Motor neuron (in vitro differentiated cells): ENCODE measurements at regions not wholly inside any gene's neighbourhood (a gene's known extent, or its start where the extent isn't known, plus 50 kb on each side); places are given as distances from the start of the nearest gene placed in this dataset.

Source experiments
- ATAC-seq, 8 experiments: fragments of 200-7000 bp; cut with Tn5 transposase; replicated peaks in 6 of 8; 2 replicates each; pipeline ENCODE4 v1.8.0; 2021; ENCODE audit warnings: mild to moderate bottlenecking in 8 of 8, moderate library complexity in 8 of 8
- H3K27ac ChIP-seq, 2 donors: fragments of 250-450 bp; sonication (Bioruptor Pico); 2 replicates each; pipeline ENCODE4 v1.9.0; 2021; ENCODE audit warnings: antibody characterized with exemption in 2 of 2, mild to moderate bottlenecking in 2 of 2, moderate library complexity in 1 of 2
- H3K4me1 ChIP-seq, 2 donors: fragments of 250-450 bp; sonication (Bioruptor Pico); replicated peaks in 1 of 2; 2 replicates each; pipeline ENCODE4 v1.6.1; 2021; ENCODE audit warnings: antibody characterized with exemption in 2 of 2, mild to moderate bottlenecking in 2 of 2, moderate library complexity in 1 of 2
- H3K4me3 ChIP-seq, 5 donors: fragments of 250-450 bp; sonication (Bioruptor Pico); 2 replicates each; pipeline ENCODE4 v1.9.0; 2021; ENCODE audit warnings: antibody characterized with exemption in 5 of 5, mild to moderate bottlenecking in 5 of 5, moderate library complexity in 4 of 5
- WGBS, 10 experiments: fragments of 450-650 bp; shearing (Covaris generic); methylation state at CpG; one replicate each; pipeline ENCODE4 v1.0.0; 2022; 5-methylcytosine and 5-hydroxymethylcytosine counted together
- in situ Hi-C, 9 experiments: fragments of 400-800 bp; cut with MboI; loops; one replicate each; pipeline ENCODE4 v1.15.0; 2021; ENCODE audit warnings: low sequenced_read_pairs in 9 of 9, low pct_unique_long_range_greater_than_20kb in 2 of 9; ENCODE audit not compliant: unreplicated experiment in 9 of 9

- no peak for ATAC-seq
- in situ Hi-C loops, result no loop called here
- Histone ChIP-seq H3K4me1 (no peaks in the 10 kb centered on the region), H3K4me3 (no peak overlapping the region), H3K27ac (no peak overlapping the region)
- 70 to 100% (median 81%) methylated on average over 1 to 5 of the region's 5 CpGs; no CpG with 5 or more reads in 4 of the 10 experiments for WGBS, 10 experiments
Measured at GRCh38 chr5:171592076-171592475, 172.6 kb downstream of the FGF18 start.

GRCh38 chr5:171592736-171593135 is 173.3 kb downstream of the FGF18 start:
- 6 to 100% (median 43%) methylated on average over 1 to 3 of the region's 3 CpGs; no CpG with 5 or more reads in 4 of the 10 experiments for WGBS, 10 experiments
- Histone ChIP-seq H3K4me1 (no peaks in the 10 kb centered on the region), H3K4me3 (no peak overlapping the region), H3K27ac (no peak overlapping the region)
- in situ Hi-C loops, result no loop called here
- peak in 2 of 8 experiments; percentile 70 to 78 for ATAC-seq

GRCh38 chr5:171593401-171593800 is 174.0 kb downstream of the FGF18 start:
- in situ Hi-C loops, result no loop called here
- 60 to 100% (median 95%) methylated on average over 1 to 5 of the region's 7 CpGs; no CpG with 5 or more reads in 5 of the 10 experiments for WGBS, 10 experiments
- ATAC-seq, result no peak
- Histone ChIP-seq H3K4me3 (no peak overlapping the region), H3K4me1 (no peaks in the 10 kb centered on the region), H3K27ac (no peak overlapping the region)

GRCh38 chr5:171593976-171594375 is 174.5 kb downstream of the FGF18 start:
- no peak for ATAC-seq
- no peak overlapping the region for H3K4me3 ChIP-seq
- 0 to 100% (median 92%) methylated on average over 1 to 2 of the region's 2 CpGs; no CpG with 5 or more reads in 3 of the 10 experiments for whole genome bisulfite sequencing, 10 experiments
- H3K27ac ChIP-seq, result no peak overlapping the region
- in situ Hi-C loops, result no loop called here
- H3K4me1 ChIP-seq, result no peaks in the 10 kb centered on the region

- in situ Hi-C loops, result no loop called here
- 57 to 100% (median 93%) methylated on average over 1 to 3 of the region's 3 CpGs; no CpG with 5 or more reads in 1 of the 10 experiments for WGBS, 10 experiments
- ATAC-seq, result no peak
- H3K4me3 ChIP-seq, result no peak overlapping the region
- no peaks in the 10 kb centered on the region for H3K4me1 ChIP-seq
- no peak overlapping the region for H3K27ac ChIP-seq
Measured at GRCh38 chr5:171595401-171595800, 176.0 kb downstream of the FGF18 start.

GRCh38 chr5:171595801-171596231 is 176.4 kb downstream of the FGF18 start:
- H3K27ac ChIP-seq, result no peak overlapping the region
- H3K4me3 ChIP-seq, result no peak overlapping the region
- ATAC-seq, result no peak
- peaks cover 0 to under 1% of the 10 kb centered on the region in 2 donors for H3K4me1 ChIP-seq
- WGBS, 10 experiments, result 40 to 100% (median 88%) methylated on average over 1 to 2 of the region's 3 CpGs; no CpG with 5 or more reads in 4 of the 10 experiments
- in situ Hi-C loops, result no loop called here

GRCh38 chr5:171596391-171596878 is 177.0 kb downstream of the FGF18 start:
- Histone ChIP-seq H3K4me1 (peaks cover 0 to 6% of the 10 kb centered on the region in 2 donors), H3K4me3 (no peak overlapping the region), H3K27ac (no peak overlapping the region)
- 40 to 100% (median 90%) methylated on average over 1 to 12 of the region's 22 CpGs; no CpG with 5 or more reads in 5 of the 10 experiments for WGBS, 10 experiments
- in situ Hi-C loops, result no loop called here
- no peak for ATAC-seq

GRCh38 chr5:171597946-171598640 is 178.6 kb downstream of the FGF18 start:
- no peak overlapping the region for H3K27ac ChIP-seq
- 0 to 91% (median 80%) methylated on average over 1 to 6 of the region's 6 CpGs; no CpG with 5 or more reads in 2 of the 10 experiments for WGBS, 10 experiments
- no peak for ATAC-seq
- no peak overlapping the region for H3K4me3 ChIP-seq
- H3K4me1 ChIP-seq, result peaks cover 0 to 8% of the 10 kb centered on the region in 2 donors
- in situ Hi-C loops, result no loop called here

- no peak overlapping the region for H3K27ac ChIP-seq
- no peak overlapping the region for H3K4me3 ChIP-seq
- WGBS, 10 experiments, result 51 to 95% (median 79%) methylated on average over 3 to 6 of the region's 7 CpGs; no CpG with 5 or more reads in 2 of the 10 experiments
- ATAC-seq, result no peak
- in situ Hi-C loops, result no loop called here
- peaks cover 0 to 8% of the 10 kb centered on the region in 2 donors for H3K4me1 ChIP-seq
Measured at GRCh38 chr5:171598641-171599152, 179.2 kb downstream of the FGF18 start.

GRCh38 chr5:171599411-171599810 is 180.0 kb downstream of the FGF18 start:
- Histone ChIP-seq H3K4me1 (peaks cover 0 to 8% of the 10 kb centered on the region in 2 donors), H3K4me3 (no peak overlapping the region), H3K27ac (no peak overlapping the region)
- 0 to 84% (median 56%) methylated on average over 2 to 6 of the region's 10 CpGs; no CpG with 5 or more reads in 4 of the 10 experiments for WGBS, 10 experiments
- ATAC-seq, result no peak
- in situ Hi-C loops, result no loop called here

GRCh38 chr5:171599957-171600612 is 180.6 kb downstream of the FGF18 start:
- no peak for ATAC-seq
- Histone ChIP-seq H3K4me3 (no peak overlapping the region), H3K27ac (no peak overlapping the region), H3K4me1 (peaks cover 0 to 8% of the 10 kb centered on the region in 2 donors)
- WGBS, 10 experiments, result 0 to 55% (median 38%) methylated on average over 1 to 4 of the region's 7 CpGs; no CpG with 5 or more reads in 6 of the 10 experiments
- in situ Hi-C loops, result loop anchor here in 1 of 9 experiments (25.0 kb wide), 1 partner anchor 237 kb away; no protein-coding TSS in a partner anchor

GRCh38 chr5:171600741-171601265 is 181.4 kb downstream of the FGF18 start:
- in situ Hi-C loops, result loop anchor here in 1 of 9 experiments (25.0 kb wide), 1 partner anchor 236 kb away; no protein-coding TSS in a partner anchor
- no peak for ATAC-seq
- H3K27ac ChIP-seq, result no peak overlapping the region
- H3K4me1 ChIP-seq, result peaks cover 0 to 8% of the 10 kb centered on the region in 2 donors
- 0 to 100% (median 80%) methylated on average over 1 to 2 of the region's 8 CpGs; no CpG with 5 or more reads in 7 of the 10 experiments for WGBS, 10 experiments
- no peak overlapping the region for H3K4me3 ChIP-seq
